HepG2 (cell line): ENCODE measurements at regions not wholly inside any gene's neighbourhood (a gene's known extent, or its start where the extent isn't known, plus 50 kb on each side); places are given as distances from the start of the nearest gene placed in this dataset.
"Not testable (repeated sequence)": the region's sequence is repeated elsewhere in the genome, so short reads cannot be mapped to it uniquely, and the experiment has no call there.

Experiments used
- IRF1 ChIP-seq: sonication (generic); formaldehyde crosslinking; IDR thresholded peaks from 2 replicates; pipeline ENCODE4 v1.4.0; 2020; ENCODE audit warnings: low read depth, mild to moderate bottlenecking, missing genetic modification reagents
- MTF2 ChIP-seq: sonication (generic); formaldehyde crosslinking; IDR thresholded peaks from 2 replicates; pipeline ENCODE4 v1.5.0; 2020; ENCODE audit warnings: missing genetic modification reagents, borderline replicate concordance
- POLR2A ChIP-seq, 2 experiments: IDR thresholded peaks; 2 replicates each; pipeline ENCODE4 v1.6.1; 2011; ENCODE audit warnings: low read depth in 2 of 2, low read length in 2 of 2, mild to moderate bottlenecking in 1 of 2, moderate library complexity in 1 of 2; ENCODE audit not compliant: insufficient read depth in 1 of 2
- POLR2AphosphoS5 ChIP-seq: IDR thresholded peaks from 2 replicates; pipeline ENCODE4 v1.6.1; 2012; ENCODE audit warnings: low read depth, low read length
- RBM22 ChIP-seq: fragments of 200-400 bp; formaldehyde crosslinking; optimal IDR thresholded peaks from 2 replicates; pipeline ENCODE3; 2017; ENCODE audit warnings: mild to moderate bottlenecking, low read length, moderate library complexity
- SRSF1 ChIP-seq: fragments of 200-400 bp; formaldehyde crosslinking; optimal IDR thresholded peaks from 2 replicates; pipeline ENCODE3; 2017; ENCODE audit warnings: mild to moderate bottlenecking, low read depth, low read length, moderate library complexity
- USF2 ChIP-seq, 2 experiments: sonication (generic) in 1 of 2; formaldehyde crosslinking in 1 of 2; IDR thresholded peaks; 2 replicates each; pipeline versions ENCODE4 v1.5.1 to v1.6.1; 2011 to 2020; ENCODE audit warnings: borderline replicate concordance in 1 of 2, low read depth in 1 of 2, low read length in 1 of 2, mild to moderate bottlenecking in 1 of 2, missing genetic modification reagents in 1 of 2, moderate library complexity in 1 of 2
- ZBTB7A ChIP-seq: sonication (generic); formaldehyde crosslinking; IDR thresholded peaks from 2 replicates; pipeline ENCODE4 v1.8.0; 2022; ENCODE audit warnings: mild to moderate bottlenecking, missing genetic modification reagents
- ZNF124 ChIP-seq: sonication (generic); formaldehyde crosslinking; IDR thresholded peaks from 2 replicates; pipeline ENCODE4 v1.4.0; 2020; ENCODE audit warnings: missing genetic modification reagents
- TF ChIP-seq, protein P1 (sequence below): sonication (generic); formaldehyde crosslinking; IDR thresholded peaks from 2 replicates; pipeline ENCODE4 v1.5.0; 2020; ENCODE audit warnings: mild to moderate bottlenecking, missing genetic modification reagents, moderate library complexity
- TF ChIP-seq, protein P2 (sequence below), 2 experiments: fragments of 450-650 bp in 1 of 2; sonication (generic) in 1 of 2; formaldehyde crosslinking; IDR thresholded peaks; 2 replicates each; pipeline versions ENCODE4 v1.5.0 to v1.8.0; 2020 to 2022; ENCODE audit warnings: mild to moderate bottlenecking in 1 of 2, missing genetic modification reagents in 1 of 2
- TF ChIP-seq, protein P3 (sequence below): IDR thresholded peaks from 2 replicates; pipeline ENCODE4 v1.6.1; 2016; ENCODE audit warnings: missing compliant biosample characterization, missing genetic modification reagents, borderline replicate concordance

GRCh38 chr13:73520135-73520534 lies 461.3 kb downstream of the KLF5 start:
- not testable (repeated sequence) for TF ChIP-seq POLR2AphosphoS5; USF2 (IDR thresholded peaks at IDR 0.05; ENCODE audit: low read depth, low read length); USF2 (CRISPR knock-in tag; IDR thresholded peaks at IDR 0.05; ENCODE audit: borderline replicate concordance); ZNF124; ZBTB7A (CRISPR knock-in tag); POLR2A (IDR thresholded peaks at IDR 0.05; ENCODE audit: insufficient read depth in 1 of 2, low read depth in 2 of 2, low read length in 2 of 2); MTF2 (CRISPR knock-in tag); RBM22; SRSF1; IRF1
- TF ChIP-seq, protein P1, sequence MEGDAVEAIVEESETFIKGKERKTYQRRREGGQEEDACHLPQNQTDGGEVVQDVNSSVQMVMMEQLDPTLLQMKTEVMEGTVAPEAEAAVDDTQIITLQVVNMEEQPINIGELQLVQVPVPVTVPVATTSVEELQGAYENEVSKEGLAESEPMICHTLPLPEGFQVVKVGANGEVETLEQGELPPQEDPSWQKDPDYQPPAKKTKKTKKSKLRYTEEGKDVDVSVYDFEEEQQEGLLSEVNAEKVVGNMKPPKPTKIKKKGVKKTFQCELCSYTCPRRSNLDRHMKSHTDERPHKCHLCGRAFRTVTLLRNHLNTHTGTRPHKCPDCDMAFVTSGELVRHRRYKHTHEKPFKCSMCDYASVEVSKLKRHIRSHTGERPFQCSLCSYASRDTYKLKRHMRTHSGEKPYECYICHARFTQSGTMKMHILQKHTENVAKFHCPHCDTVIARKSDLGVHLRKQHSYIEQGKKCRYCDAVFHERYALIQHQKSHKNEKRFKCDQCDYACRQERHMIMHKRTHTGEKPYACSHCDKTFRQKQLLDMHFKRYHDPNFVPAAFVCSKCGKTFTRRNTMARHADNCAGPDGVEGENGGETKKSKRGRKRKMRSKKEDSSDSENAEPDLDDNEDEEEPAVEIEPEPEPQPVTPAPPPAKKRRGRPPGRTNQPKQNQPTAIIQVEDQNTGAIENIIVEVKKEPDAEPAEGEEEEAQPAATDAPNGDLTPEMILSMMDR (CRISPR knock-in tag) = not testable (repeated sequence)
- TF ChIP-seq, protein P2, sequence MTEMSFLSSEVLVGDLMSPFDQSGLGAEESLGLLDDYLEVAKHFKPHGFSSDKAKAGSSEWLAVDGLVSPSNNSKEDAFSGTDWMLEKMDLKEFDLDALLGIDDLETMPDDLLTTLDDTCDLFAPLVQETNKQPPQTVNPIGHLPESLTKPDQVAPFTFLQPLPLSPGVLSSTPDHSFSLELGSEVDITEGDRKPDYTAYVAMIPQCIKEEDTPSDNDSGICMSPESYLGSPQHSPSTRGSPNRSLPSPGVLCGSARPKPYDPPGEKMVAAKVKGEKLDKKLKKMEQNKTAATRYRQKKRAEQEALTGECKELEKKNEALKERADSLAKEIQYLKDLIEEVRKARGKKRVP (CRISPR knock-in tag; IDR thresholded peaks at IDR 0.05) = not testable (repeated sequence)
- TF ChIP-seq, protein P3, sequence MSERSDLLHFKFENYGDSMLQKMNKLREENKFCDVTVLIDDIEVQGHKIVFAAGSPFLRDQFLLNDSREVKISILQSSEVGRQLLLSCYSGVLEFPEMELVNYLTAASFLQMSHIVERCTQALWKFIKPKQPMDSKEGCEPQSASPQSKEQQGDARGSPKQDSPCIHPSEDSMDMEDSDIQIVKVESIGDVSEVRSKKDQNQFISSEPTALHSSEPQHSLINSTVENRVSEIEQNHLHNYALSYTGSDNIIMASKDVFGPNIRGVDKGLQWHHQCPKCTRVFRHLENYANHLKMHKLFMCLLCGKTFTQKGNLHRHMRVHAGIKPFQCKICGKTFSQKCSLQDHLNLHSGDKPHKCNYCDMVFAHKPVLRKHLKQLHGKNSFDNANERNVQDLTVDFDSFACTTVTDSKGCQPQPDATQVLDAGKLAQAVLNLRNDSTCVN (CRISPR knock-in tag) = not testable (repeated sequence)
